ENCODE measurements at regions not wholly inside any gene's neighbourhood (a gene's known extent, or its start where the extent isn't known, plus 50 kb on each side); places are given as distances from the start of the nearest gene placed in this dataset.

- TF ChIP-seq CTCF (IDR thresholded peaks at IDR 0.05; ENCODE audit: low read depth, low read length) (no peak), POLR2A (IDR thresholded peaks at IDR 0.05; ENCODE audit: extremely low read depth, insufficient read length) (no peak), MYC (IDR thresholded peaks at IDR 0.05; ENCODE audit: low read depth, low read length) (no peak), MAX (IDR thresholded peaks at IDR 0.05; ENCODE audit: low read depth, low read length) (no peak)
Observed at GRCh38 chr2:155802888-155803287, 529.6 kb downstream of the NR4A2 start.

Measured in NB4 (cell line).